HL-60 (cell line): ENCODE measurements at regions not wholly inside any gene's neighbourhood (a gene's known extent, or its start where the extent isn't known, plus 50 kb on each side); places are given as distances from the start of the nearest gene placed in this dataset.

ENCODE experiments used
- DNase-seq, 2 experiments: peaks; one replicate each; pipeline ENCODE4 v3.0.0-alpha.2; 2010 to 2020; ENCODE audit warnings: low read depth in 1 of 2, low spot score in 1 of 2
- H3K27ac ChIP-seq: fragments of 250-450 bp; sonication (Bioruptor Pico); replicated peaks from 2 replicates; pipeline ENCODE4 v1.5.1; 2020; ENCODE audit warnings: mild to moderate bottlenecking, moderate library complexity
- H3K27me3 ChIP-seq: fragments of 250-450 bp; sonication (Bioruptor Pico); 2 replicates; pipeline ENCODE4 v1.5.1; 2021; ENCODE audit warnings: mild to moderate bottlenecking, moderate library complexity; ENCODE audit not compliant: insufficient read depth, poor library complexity, severe bottlenecking
- H3K4me3 ChIP-seq: replicated peaks from 2 replicates; pipeline ENCODE4 v1.5.1; 2011; ENCODE audit warnings: mild to moderate bottlenecking, control low read depth, low read length; ENCODE audit not compliant: insufficient read depth
- CTCF ChIP-seq: IDR thresholded peaks from one replicate; pipeline ENCODE4 v1.5.1; 2011; ENCODE audit warnings: low read length, control low read depth, inconsistent platforms; ENCODE audit not compliant: insufficient read depth
- GABPA ChIP-seq: IDR thresholded peaks from 2 replicates; pipeline ENCODE4 v1.6.1; 2012; ENCODE audit warnings: low read depth
- POLR2AphosphoS5 ChIP-seq: IDR thresholded peaks from 2 replicates; pipeline ENCODE4 v1.6.1; 2012; ENCODE audit warnings: low read depth
- REST ChIP-seq: IDR thresholded peaks from 2 replicates; pipeline ENCODE4 v1.6.1; 2012; ENCODE audit warnings: low read depth; ENCODE audit not compliant: insufficient replicate concordance
- SPI1 ChIP-seq: IDR thresholded peaks from 2 replicates; pipeline ENCODE4 v1.6.1; 2012; ENCODE audit warnings: low read depth, mild to moderate bottlenecking, borderline replicate concordance

GRCh38 chr5:105453216-105453807 lies 1890.7 kb upstream of the NUDT12 start:
- no peak for DNase-seq
- no peak overlapping the region for H3K27ac ChIP-seq
- TF ChIP-seq REST (no peak), POLR2AphosphoS5 (no peak), SPI1 (no peak), GABPA (no peak), CTCF (no peak)
- no peaks in the 10 kb centered on the region for H3K27me3 ChIP-seq
- H3K4me3 ChIP-seq: no peak overlapping the region

GRCh38 chr5:105448271-105448670 lies 1885.7 kb upstream of the NUDT12 start:
- TF ChIP-seq CTCF (no peak), POLR2AphosphoS5 (no peak), REST (no peak), GABPA (no peak), SPI1 (no peak)
- DNase-seq: no peak
- Histone ChIP-seq H3K4me3 (no peak overlapping the region), H3K27me3 (no peaks in the 10 kb centered on the region), H3K27ac (no peak overlapping the region)

- Histone ChIP-seq H3K27me3 (no peaks in the 10 kb centered on the region), H3K4me3 (no peak overlapping the region), H3K27ac (no peak overlapping the region)
- no peak for DNase-seq
- TF ChIP-seq REST (no peak), CTCF (no peak), SPI1 (no peak), GABPA (no peak), POLR2AphosphoS5 (no peak)
Measured at GRCh38 chr5:105430516-105430915, 1867.9 kb upstream of the NUDT12 start.
